ENCODE measurements at regions not wholly inside any gene's neighbourhood (a gene's known extent, or its start where the extent isn't known, plus 50 kb on each side); places are given as distances from the start of the nearest gene placed in this dataset.

GRCh38 chr20:7025635-7026034 lies 258.1 kb downstream of the BMP2 start:
- TF ChIP-seq CTCF (IDR thresholded peaks at IDR 0.05; ENCODE audit: insufficient read depth, low read length, poor library complexity, severe bottlenecking) = no peak
- TF ChIP-seq EZH2phosphoT487 (conservative IDR thresholded peaks at IDR 0.05; ENCODE audit: low read length) = no peak
